ENCODE measurements at regions not wholly inside any gene's neighbourhood (a gene's known extent, or its start where the extent isn't known, plus 50 kb on each side); places are given as distances from the start of the nearest gene placed in this dataset.

GRCh38 chr7:41792120-41792519 lies 89.2 kb upstream of the INHBA start:
- Mint-ChIP-seq H3K9me3 (no peaks in the 10 kb centered on the region), H3K4me1 (ENCODE audit: low read depth in 2 of 2) (no peaks in the 10 kb centered on the region)

GRCh38 chr7:41788556-41788955 lies 85.7 kb upstream of the INHBA start:
- no peak for ATAC-seq (replicated peaks)
- H3K27ac Mint-ChIP-seq: no peak overlapping the region

More at GRCh38 chr7:41792120-41792519, 89.2 kb upstream of the INHBA start:
- H3K36me3 Mint-ChIP-seq (ENCODE audit: insufficient read depth): no peaks in the 10 kb centered on the region
- H3K27ac Mint-ChIP-seq: no peak overlapping the region
- no peak for DNase-seq
- H3K4me3 Mint-ChIP-seq: no peak overlapping the region
- no peak for ATAC-seq (replicated peaks)
- peaks cover 0 to 14% of the 10 kb centered on the region in 2 donors for H3K27me3 Mint-ChIP-seq

GRCh38 chr7:41787651-41788350 lies 84.9 kb upstream of the INHBA start:
- no peak overlapping the region for H3K27ac Mint-ChIP-seq
- no peak for ATAC-seq (replicated peaks)
- H3K4me3 Mint-ChIP-seq: no peak overlapping the region
- no peak for DNase-seq
- no peaks in the 10 kb centered on the region for H3K9me3 Mint-ChIP-seq
- no peaks in the 10 kb centered on the region for H3K36me3 Mint-ChIP-seq (ENCODE audit: insufficient read depth)
- no peaks in the 10 kb centered on the region for H3K27me3 Mint-ChIP-seq
- H3K4me1 Mint-ChIP-seq (ENCODE audit: low read depth in 2 of 2): no peaks in the 10 kb centered on the region

More at GRCh38 chr7:41788556-41788955, 85.7 kb upstream of the INHBA start:
- Mint-ChIP-seq H3K36me3 (ENCODE audit: insufficient read depth) (no peaks in the 10 kb centered on the region), H3K4me3 (no peak overlapping the region), H3K27me3 (no peaks in the 10 kb centered on the region), H3K9me3 (no peaks in the 10 kb centered on the region), H3K4me1 (ENCODE audit: low read depth in 2 of 2) (no peaks in the 10 kb centered on the region)
- DNase-seq: no peak

GRCh38 chr7:41786944-41787343 lies 84.1 kb upstream of the INHBA start:
- H3K4me1 Mint-ChIP-seq (ENCODE audit: low read depth in 2 of 2): no peaks in the 10 kb centered on the region
- DNase-seq: no peak
- no peaks in the 10 kb centered on the region for H3K36me3 Mint-ChIP-seq (ENCODE audit: insufficient read depth)
- no peaks in the 10 kb centered on the region for H3K9me3 Mint-ChIP-seq
- H3K4me3 Mint-ChIP-seq: no peak overlapping the region
- no peaks in the 10 kb centered on the region for H3K27me3 Mint-ChIP-seq
- ATAC-seq (replicated peaks): no peak
- H3K27ac Mint-ChIP-seq: no peak overlapping the region

- Mint-ChIP-seq H3K4me3 (no peak overlapping the region), H3K36me3 (ENCODE audit: insufficient read depth) (no peaks in the 10 kb centered on the region), H3K9me3 (no peaks in the 10 kb centered on the region), H3K27me3 (no peaks in the 10 kb centered on the region), H3K4me1 (ENCODE audit: low read depth in 2 of 2) (no peaks in the 10 kb centered on the region), H3K27ac (no peak overlapping the region)
- no peak for ATAC-seq (replicated peaks)
- DNase-seq: no peak
Observed at GRCh38 chr7:41786404-41786803, 83.5 kb upstream of the INHBA start.

- no peaks in the 10 kb centered on the region for H3K36me3 Mint-ChIP-seq (ENCODE audit: insufficient read depth)
- DNase-seq (no peak), ATAC-seq (replicated peaks) (no peak)
- no peak overlapping the region for H3K4me3 Mint-ChIP-seq
- H3K9me3 Mint-ChIP-seq: no peaks in the 10 kb centered on the region
- H3K27me3 Mint-ChIP-seq: no peaks in the 10 kb centered on the region
- no peak overlapping the region for H3K27ac Mint-ChIP-seq
- H3K4me1 Mint-ChIP-seq (ENCODE audit: low read depth in 2 of 2): no peaks in the 10 kb centered on the region
Observed at GRCh38 chr7:41785840-41786239, 83.0 kb upstream of the INHBA start.

GRCh38 chr7:41785265-41785664 lies 82.4 kb upstream of the INHBA start:
- ATAC-seq (replicated peaks) (no peak), DNase-seq (no peak)
- no peaks in the 10 kb centered on the region for H3K9me3 Mint-ChIP-seq
- H3K27ac Mint-ChIP-seq: no peak overlapping the region
- no peak overlapping the region for H3K4me3 Mint-ChIP-seq
- H3K27me3 Mint-ChIP-seq: no peaks in the 10 kb centered on the region
- H3K4me1 Mint-ChIP-seq (ENCODE audit: low read depth in 2 of 2): no peaks in the 10 kb centered on the region
- H3K36me3 Mint-ChIP-seq (ENCODE audit: insufficient read depth): no peaks in the 10 kb centered on the region

GRCh38 chr7:41779918-41780317 lies 77.0 kb upstream of the INHBA start:
- H3K9me3 Mint-ChIP-seq: peaks cover 0 to 2% of the 10 kb centered on the region in 2 donors
- no peak for DNase-seq
- H3K27ac Mint-ChIP-seq: no peak overlapping the region

GRCh38 chr7:41777894-41778596 lies 75.2 kb upstream of the INHBA start:
- Mint-ChIP-seq H3K4me1 (ENCODE audit: low read depth in 2 of 2) (no peaks in the 10 kb centered on the region), H3K4me3 (no peak overlapping the region), H3K27me3 (no peaks in the 10 kb centered on the region), H3K27ac (no peak overlapping the region), H3K9me3 (peaks cover 0 to 4% of the 10 kb centered on the region in 2 donors), H3K36me3 (ENCODE audit: insufficient read depth) (no peaks in the 10 kb centered on the region)
- DNase-seq (no peak), ATAC-seq (replicated peaks) (peak; percentile 16)

More at GRCh38 chr7:41779918-41780317, 77.0 kb upstream of the INHBA start:
- no peak overlapping the region for H3K4me3 Mint-ChIP-seq
- H3K27me3 Mint-ChIP-seq: no peaks in the 10 kb centered on the region
- H3K36me3 Mint-ChIP-seq (ENCODE audit: insufficient read depth): no peaks in the 10 kb centered on the region
- H3K4me1 Mint-ChIP-seq (ENCODE audit: low read depth in 2 of 2): no peaks in the 10 kb centered on the region
- no peak for ATAC-seq (replicated peaks)

GRCh38 chr7:41774966-41775365 lies 72.1 kb upstream of the INHBA start:
- DNase-seq (no peak), ATAC-seq (replicated peaks) (no peak)
- Mint-ChIP-seq H3K36me3 (ENCODE audit: insufficient read depth) (no peaks in the 10 kb centered on the region), H3K27me3 (peaks cover 3 to 7% of the 10 kb centered on the region in 2 donors), H3K4me3 (no peak overlapping the region), H3K9me3 (peaks cover 0 to 6% of the 10 kb centered on the region in 2 donors), H3K27ac (no peak overlapping the region), H3K4me1 (ENCODE audit: low read depth in 2 of 2) (no peaks in the 10 kb centered on the region)

- ATAC-seq (replicated peaks) (no peak), DNase-seq (no peak)
- H3K27ac Mint-ChIP-seq: no peak overlapping the region
- H3K4me1 Mint-ChIP-seq (ENCODE audit: low read depth in 2 of 2): no peaks in the 10 kb centered on the region
- H3K36me3 Mint-ChIP-seq (ENCODE audit: insufficient read depth): no peaks in the 10 kb centered on the region
- peaks cover 0 to 4% of the 10 kb centered on the region in 2 donors for H3K9me3 Mint-ChIP-seq
- peaks cover 5 to 7% of the 10 kb centered on the region in 2 donors for H3K27me3 Mint-ChIP-seq
- H3K4me3 Mint-ChIP-seq: no peak overlapping the region
Observed at GRCh38 chr7:41773756-41774155, 70.9 kb upstream of the INHBA start.

GRCh38 chr7:41771717-41772116 lies 68.8 kb upstream of the INHBA start:
- DNase-seq (no peak), ATAC-seq (replicated peaks) (no peak)
- H3K27me3 Mint-ChIP-seq: peaks cover 5 to 7% of the 10 kb centered on the region in 2 donors
- no peaks in the 10 kb centered on the region for H3K4me1 Mint-ChIP-seq (ENCODE audit: low read depth in 2 of 2)
- no peak overlapping the region for H3K4me3 Mint-ChIP-seq
- H3K9me3 Mint-ChIP-seq: peaks cover 0 to 4% of the 10 kb centered on the region in 2 donors
- no peaks in the 10 kb centered on the region for H3K36me3 Mint-ChIP-seq (ENCODE audit: insufficient read depth)
- no peak overlapping the region for H3K27ac Mint-ChIP-seq

GRCh38 chr7:41769162-41769561 lies 66.3 kb upstream of the INHBA start:
- DNase-seq (no peak), ATAC-seq (replicated peaks) (no peak)
- no peak overlapping the region for H3K27ac Mint-ChIP-seq
- peaks cover 5 to 7% of the 10 kb centered on the region in 2 donors for H3K27me3 Mint-ChIP-seq
- no peaks in the 10 kb centered on the region for H3K4me1 Mint-ChIP-seq (ENCODE audit: low read depth in 2 of 2)
- H3K4me3 Mint-ChIP-seq: no peak overlapping the region
- peaks cover 0 to 4% of the 10 kb centered on the region in 2 donors for H3K9me3 Mint-ChIP-seq
- H3K36me3 Mint-ChIP-seq (ENCODE audit: insufficient read depth): no peaks in the 10 kb centered on the region

- no peak overlapping the region for H3K27ac Mint-ChIP-seq
- DNase-seq: no peak
- no peak for ATAC-seq (replicated peaks)
- no peaks in the 10 kb centered on the region for H3K36me3 Mint-ChIP-seq (ENCODE audit: insufficient read depth)
- H3K4me1 Mint-ChIP-seq (ENCODE audit: low read depth in 2 of 2): no peaks in the 10 kb centered on the region
- H3K9me3 Mint-ChIP-seq: peaks cover 0 to 2% of the 10 kb centered on the region in 2 donors
- no peak overlapping the region for H3K4me3 Mint-ChIP-seq
- H3K27me3 Mint-ChIP-seq: no peaks in the 10 kb centered on the region
Observed at GRCh38 chr7:41763626-41764025, 60.7 kb upstream of the INHBA start.

Measured in effector memory CD8-positive, alpha-beta T cell (primary cell).